HG03045 (cell line): ENCODE measurements at regions not wholly inside any gene's neighbourhood (a gene's known extent, or its start where the extent isn't known, plus 50 kb on each side); places are given as distances from the start of the nearest gene placed in this dataset.
"Not testable (repeated sequence)": the region's sequence is repeated elsewhere in the genome, so short reads cannot be mapped to it uniquely, and the experiment has no call there.

Source experiments
- ATAC-seq: cut with Tn5 transposase; IDR thresholded peaks from one replicate; pipeline ENCODE4 v1.9.1; 2021; ENCODE audit warnings: mild to moderate bottlenecking, moderate library complexity; ENCODE audit not compliant: unreplicated experiment

DNA sequence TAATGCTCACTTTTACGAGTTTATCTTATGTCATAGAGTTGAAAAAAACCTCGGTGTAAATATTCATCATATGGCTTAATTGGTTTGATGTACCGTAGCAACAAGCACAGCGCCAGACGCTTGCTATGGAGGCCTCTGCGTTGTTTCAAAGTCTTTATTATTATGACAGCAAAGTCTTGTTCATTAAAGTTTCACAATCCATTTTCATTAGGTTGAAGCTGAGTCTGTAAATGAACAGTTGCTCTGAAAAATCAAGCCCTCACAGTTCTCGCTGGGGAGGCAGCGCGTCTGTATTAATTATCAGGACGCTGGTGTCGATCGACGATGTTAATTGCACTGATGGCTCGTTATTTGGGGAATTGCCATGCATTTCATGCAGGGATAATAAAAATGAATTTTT lies 185.6 kb downstream of the INSC start:
- no peak for ATAC-seq

DNA sequence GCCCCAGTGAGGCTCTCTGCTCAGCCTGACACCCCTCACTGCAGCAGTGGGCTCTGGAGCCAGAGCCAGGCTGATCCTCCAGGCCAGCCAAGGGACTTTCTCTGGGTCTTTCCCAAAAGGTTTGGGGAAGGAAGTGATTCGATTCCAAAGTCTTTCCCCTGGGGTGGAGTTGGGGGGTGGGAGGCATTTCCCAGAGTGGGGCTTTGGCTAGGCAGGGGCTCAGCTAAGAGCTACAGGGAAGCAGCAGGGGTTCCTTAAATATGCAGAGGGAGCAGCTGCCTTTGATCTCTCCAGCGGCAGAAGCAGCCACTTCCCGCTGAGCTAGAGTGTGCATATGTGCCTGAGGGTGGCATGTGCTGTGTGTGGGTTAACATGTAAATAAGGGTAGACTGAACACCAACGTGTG lies 192.9 kb downstream of the INSC start:
- no peak for ATAC-seq

DNA sequence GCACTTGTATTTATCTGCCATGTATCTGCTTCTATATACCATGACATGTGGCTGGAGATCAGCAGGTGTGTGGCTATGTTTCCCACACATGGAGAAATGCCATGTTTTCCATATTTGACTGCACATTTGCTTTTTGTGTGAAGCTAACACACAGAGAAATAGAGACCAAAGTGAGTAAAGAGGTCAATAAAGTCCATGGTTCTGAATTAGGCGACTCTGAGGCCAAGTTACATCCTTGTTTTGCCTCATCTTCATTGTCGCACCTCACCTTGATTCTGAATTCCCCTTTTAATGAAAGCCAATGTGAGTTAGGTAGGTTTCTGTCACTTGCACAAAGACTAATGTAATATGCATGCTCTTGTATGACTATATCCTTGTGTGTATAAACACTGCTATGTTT lies 194.1 kb downstream of the INSC start:
- no peak for ATAC-seq

DNA sequence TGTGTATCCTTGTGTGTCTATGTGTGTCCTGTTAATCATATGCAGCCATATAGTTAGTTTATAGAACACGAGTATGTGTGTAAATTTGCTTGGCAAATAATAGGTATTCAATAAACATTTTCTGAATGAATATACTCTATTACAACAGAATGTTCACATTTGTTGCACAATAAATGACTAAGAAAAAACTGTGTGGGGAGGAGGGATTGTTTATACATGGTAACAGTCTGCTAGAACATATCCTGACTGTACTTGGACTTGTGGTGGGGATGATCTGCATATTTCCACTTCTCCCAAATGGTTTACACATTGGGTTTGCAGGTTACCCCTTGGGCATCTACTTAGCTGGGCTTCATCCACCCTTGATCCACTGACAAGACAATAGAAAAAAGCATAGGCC lies 194.6 kb downstream of the INSC start:
- ATAC-seq, result no peak

DNA sequence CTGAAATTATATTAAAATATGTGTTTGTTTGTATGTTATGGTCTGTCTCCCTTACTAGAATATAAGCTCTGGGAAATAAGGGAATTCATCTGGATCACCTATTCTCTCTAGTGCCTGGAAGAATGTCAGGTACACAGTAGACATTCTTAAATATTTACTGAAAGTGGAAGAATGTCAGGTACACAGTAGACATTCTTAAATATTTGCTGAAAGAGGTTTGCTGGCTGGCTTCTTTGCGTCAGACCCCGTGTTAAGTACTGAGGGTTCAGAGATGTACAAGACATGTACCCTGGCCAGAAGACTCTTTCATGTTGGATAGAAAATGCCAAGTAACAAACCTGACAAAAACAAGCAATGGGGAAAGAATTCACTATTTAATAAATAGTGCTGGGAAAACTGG lies 199.1 kb downstream of the INSC start:
- ATAC-seq, result no peak

DNA sequence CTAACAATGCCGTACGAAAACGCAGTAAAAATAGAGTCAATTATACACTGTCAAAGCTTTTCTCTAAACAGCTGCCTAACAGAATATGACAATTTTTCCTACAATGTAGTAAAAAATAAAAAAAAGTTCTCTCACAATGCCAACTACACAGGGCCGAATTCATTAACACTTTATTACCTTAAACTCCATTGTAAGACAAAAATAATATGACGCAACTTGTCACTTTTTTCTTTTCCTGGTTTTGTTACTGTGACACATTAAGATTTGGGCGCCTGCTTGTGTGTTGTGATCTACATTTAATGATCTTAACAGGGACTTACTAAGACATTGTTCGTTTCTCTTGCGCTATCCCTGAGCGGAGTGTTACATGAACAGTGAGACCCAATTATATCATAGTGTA lies 204.1 kb downstream of the INSC start:
- no peak for ATAC-seq

DNA sequence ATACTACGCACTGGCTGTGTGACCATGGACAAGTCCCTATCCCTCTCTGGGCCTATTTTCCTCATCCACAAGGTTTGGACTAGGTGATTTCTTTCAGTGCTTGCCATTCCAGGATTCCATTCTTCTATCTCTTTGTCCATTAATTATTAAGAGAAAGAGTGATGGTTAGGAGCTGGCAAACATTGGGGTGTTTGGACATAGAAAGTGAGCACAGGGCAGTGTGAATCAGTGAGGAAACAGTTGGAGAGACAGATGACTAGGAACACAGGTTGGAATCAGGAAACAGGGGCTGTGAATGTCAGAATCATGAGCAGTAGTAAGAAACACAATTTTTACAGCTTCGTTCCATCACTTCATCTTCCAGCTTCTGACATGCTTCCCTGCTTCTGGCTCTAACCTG lies 211.8 kb downstream of the INSC start:
- ATAC-seq, result no peak

DNA sequence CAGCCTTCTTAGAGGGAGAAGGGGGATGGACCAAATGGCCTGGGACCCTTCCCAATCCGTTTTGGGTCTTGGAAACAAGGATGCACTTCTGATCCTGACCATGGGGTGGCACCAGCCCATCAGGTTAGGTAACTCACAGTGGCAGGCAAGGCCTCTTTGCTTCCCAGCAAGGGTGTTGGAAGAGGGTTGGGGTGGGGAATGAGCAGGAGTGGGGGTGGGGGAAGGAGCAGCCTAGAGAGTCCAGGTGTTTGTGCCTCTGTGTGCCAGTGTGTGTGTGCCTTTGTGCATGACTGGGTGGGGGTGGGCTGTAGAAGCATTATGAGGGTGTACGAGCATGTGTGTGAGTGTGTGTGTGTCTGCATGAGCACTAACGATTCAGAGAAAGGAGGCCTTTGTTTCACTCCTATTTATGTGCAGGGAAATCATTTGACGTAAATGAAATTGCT lies 213.1 kb downstream of the INSC start:
- no peak for ATAC-seq

DNA sequence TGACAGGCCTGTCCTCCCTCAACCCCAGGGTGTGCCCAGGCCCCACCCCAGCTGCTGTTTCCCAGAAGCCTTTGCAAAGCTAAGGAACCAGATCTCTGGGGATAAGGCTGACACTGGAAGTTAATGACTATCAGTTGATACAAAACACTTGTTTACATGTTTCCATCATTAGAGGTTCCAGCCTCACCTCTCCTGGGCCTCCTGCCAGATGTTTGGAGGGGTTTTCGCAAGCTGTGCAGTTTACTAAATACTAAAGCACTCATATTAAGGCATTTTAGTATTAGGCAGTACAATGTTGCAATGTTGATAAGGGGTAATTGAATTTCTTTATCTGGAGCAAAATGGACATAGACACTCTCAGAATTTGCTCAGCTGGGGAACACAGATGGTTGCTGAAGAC lies 218.7 kb downstream of the INSC start:
- no peak for ATAC-seq

DNA sequence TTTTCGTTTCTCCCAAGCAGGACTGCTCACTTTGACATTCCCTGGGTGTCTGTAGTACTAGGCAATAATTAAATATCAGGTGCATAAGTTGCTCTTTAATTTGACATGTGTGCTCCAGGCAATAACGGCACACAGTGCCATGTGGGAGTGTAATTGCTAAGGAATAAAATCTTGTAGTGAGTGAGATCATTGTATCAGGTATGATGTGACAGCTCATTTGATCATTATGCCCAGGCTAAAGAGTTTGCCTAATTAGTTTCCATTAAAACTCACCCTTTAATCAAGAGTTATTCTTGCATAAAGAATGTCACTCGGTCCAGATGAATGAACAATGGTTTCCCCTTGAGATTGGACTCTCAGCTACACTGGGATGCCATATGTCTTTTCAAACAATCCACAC lies 220.0 kb downstream of the INSC start:
- ATAC-seq, result no peak

DNA sequence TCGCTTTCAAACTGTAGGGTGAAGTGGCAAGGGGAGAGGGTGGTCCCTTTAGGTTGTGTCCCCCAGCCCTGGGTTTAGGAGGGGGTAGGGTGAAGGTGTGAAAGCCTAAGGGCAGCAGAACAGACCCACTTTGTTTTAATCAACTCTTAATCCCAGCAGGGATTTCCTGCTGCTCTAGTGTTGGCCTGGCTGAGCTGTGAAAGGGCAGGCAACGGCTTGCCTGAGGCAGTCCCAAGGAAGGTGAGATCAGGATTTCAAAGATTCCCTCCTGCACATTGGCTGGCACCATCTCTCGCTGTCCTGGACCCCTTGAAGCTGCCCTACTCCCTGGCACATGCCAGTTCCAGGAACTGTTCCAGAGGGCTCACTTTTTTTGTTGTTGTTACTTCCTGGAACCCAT lies 221.3 kb downstream of the INSC start:
- ATAC-seq, result no peak

DNA sequence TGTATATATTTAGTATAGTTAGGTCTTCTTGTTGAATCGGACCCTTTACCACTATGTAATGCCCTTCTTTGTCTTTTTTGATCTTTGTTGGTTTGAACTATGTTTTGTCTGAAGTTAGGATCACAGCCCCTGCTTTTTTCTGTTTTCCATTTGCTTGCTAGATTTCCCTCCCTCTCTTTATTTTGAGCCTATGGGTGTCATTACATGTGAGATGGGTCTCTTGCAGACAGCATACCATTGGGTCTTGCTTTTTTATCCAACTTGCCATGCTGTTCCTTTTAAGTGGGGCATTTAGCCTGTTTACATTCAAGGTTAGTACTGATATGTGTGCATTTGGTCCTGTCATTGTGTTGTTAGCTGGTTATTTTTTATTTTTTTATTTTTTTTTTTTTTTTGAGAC lies 224.6 kb downstream of the INSC start:
- ATAC-seq, result no peak

DNA sequence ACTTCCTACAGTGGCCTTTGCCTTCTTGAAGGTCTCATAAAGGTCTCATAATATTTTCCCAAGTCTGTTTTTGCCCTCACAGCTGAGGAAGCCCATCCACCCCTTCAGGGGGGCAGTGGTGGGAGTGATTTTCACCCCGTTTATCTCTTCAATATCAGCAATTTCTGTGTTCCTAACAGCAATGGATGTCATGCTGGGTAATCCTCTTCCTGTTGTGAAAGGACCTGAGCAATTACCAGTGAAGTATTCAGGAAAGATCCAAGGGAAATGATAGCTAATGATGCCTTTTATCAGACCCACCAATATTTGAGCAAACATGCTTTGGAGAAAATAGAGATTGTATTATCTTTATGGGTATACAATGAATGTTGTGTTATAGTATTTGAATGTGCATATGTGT lies 226.9 kb downstream of the INSC start:
- ATAC-seq, result no peak

DNA sequence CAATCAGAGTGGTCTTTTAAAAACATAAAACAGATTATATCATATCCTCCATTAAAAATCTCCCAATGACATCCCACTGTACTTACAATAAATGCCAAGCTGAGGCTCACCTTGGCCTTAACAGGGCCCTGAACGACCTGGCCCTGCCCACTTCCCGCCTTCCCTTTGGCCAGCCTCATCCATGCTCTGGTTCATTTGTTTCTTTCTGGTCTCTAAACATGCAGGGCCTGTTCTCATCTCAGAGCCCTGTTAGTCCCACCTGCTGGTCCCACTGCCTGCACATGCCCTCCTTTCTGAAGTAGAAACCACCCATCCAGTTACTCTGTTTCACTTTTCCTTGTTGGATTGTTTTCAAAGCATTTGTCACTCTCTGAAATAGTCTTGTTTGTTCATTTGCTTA lies 227.4 kb downstream of the INSC start:
- no peak for ATAC-seq

DNA sequence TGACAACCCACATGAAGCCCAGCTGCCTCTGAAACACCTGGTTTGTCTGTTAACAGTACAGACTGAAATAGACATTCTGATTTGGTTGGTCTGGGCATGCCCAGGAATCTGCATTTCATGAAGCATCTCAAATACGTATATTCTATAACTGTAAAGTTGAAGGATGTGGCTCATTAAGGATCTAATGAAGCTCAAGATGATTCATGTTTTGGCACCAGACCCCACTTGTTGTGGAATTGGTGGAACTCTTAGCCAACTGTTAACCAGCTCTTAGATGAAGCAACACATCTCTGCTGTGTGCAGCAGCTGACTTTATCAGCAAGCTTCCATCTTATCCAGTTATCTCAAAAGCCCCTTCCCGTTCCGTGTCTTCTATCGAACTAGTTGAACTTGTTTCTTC lies 232.2 kb downstream of the INSC start:
- no peak for ATAC-seq

DNA sequence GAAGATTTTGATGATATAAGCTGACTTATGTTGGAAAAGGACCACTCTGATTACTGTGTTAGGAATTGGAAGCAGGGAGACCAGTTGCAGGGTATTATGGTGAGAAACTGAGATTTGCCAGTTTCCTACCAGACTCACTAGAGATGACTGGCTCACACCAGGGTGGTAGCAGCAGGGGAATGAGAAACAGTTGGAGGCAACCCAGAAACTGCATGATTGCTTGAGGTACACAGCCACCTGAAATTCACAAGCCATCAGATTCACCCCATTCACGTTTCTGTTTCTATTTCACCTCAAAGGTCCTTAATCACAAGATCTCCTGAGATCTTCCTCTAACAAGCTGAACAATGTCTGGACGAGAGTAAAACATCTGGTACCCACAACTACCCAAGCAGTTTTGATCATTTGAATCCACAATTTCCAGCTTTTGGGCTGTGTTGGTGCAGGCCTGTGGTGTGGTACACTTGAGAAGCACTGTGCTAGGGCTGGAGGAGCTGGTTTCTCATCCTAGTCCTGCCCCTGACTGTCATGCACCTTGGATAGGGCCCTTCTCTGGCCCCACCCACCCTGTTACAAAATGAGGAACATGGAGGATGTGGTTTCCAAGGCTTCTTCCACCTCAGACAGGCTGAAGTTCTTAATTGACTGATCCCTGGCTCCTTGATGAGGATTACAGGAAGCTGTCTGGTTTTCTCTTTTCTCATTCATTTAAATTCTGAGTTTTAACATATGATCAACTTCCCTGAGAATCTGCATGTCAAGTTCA lies 233.4 kb downstream of the INSC start:
- ATAC-seq, result no peak

DNA sequence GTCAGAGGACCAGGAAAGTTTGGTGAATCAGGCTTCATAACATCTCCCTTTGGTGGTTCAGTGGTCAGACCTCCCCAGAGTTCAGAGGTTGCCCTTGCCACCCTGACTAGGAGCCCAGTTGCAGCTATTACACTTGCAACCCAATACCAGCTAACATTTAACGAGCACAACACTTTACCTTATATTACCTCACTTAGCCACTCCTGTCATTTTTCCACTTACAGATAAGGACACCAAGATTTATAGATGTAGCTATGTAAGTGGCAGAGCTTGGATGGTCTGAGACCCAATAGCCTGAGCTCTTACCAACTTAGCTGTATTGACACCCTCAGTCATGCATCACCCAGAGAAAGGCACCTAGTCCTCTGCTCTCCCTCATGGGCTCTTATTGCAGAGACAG lies 234.7 kb downstream of the INSC start:
- ATAC-seq, result no peak

DNA sequence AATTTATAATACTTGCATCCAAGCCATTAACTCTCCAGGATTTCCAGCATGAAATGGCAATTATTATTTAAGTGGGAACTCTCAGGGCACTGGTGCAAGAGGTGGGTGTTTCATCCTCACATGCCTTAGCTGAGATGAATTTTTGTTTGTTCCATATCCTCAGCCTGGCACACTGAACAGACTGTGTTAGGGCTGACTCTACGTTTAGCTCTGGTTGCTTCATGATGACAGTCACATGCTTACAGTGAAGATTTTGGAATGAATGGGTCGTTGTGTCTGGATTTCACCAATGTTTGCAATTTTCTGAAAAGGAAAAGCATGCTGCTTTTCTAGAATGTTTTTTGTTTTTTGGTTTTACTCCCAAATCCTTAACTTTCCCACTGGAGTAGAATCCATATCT lies 246.6 kb downstream of the INSC start:
- no peak for ATAC-seq

DNA sequence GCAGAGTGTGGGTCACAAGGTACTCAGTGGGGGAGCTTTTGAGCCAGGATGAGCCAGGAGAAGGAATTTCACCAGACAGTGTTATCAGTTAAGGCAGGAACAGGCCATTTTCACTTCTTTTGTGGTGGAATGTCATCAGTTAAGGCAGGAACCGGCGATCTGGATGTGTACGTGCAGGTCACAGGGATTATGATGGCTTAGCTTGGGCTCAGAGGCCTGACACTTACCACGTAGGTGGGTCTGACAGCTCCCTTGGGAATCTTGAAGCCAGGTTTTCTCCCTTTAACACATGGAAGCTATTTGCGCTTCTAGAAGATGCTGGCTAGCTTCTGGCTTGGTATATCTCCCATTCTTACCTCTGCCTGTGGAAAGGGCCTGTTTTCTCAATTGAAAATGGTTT lies 250.6 kb downstream of the INSC start:
- ATAC-seq, result not testable (repeated sequence)

DNA sequence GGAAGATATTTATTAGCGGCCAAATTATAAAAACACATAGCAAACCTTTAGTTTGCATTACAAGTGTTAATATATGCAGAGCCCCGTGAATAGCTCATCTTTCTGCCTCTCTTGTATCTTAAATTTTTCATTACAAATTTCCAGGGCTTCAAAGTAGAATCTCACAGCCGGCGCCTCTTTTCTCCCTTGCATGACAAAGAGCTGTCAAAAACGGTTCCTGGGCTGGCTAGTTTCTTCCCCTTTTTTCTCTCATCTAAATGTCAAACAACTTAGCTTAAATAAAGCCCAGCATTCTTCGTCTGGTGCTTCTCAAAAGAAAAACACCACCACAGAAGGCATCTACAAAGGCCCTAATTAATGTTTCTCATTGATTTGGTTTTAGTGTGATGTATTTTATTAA lies 253.0 kb downstream of the INSC start:
- ATAC-seq, result no peak

DNA sequence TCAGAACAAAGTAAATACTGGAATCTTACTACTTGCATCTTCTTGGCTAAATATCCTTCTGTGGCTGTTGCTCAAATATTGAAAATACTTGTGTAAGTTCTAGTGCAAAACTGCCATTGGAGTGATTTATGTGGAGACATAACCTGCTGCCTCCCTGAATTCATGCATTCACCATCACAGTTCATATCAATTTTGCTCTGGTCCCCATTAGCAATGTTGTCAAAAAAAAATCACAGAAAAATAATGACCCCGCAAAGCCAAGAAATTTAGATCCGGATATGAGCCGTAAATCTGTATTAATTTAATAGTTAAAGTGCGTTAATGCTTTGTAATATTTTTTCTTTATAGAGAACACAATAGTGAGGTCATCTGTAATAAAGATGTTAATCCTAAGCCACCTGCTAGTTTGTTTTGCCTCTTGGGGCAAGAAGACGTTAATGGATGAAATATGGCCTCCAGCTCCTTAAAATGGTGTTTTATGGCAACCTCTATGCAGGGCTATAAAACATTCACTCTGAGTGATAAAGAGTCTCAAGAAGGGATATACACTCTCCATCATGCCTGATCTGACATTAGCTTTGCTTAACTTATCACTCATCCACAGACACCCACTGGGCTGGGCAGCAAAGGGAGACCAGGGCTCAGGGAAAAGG lies 255.9 kb downstream of the INSC start:
- ATAC-seq, result no peak

DNA sequence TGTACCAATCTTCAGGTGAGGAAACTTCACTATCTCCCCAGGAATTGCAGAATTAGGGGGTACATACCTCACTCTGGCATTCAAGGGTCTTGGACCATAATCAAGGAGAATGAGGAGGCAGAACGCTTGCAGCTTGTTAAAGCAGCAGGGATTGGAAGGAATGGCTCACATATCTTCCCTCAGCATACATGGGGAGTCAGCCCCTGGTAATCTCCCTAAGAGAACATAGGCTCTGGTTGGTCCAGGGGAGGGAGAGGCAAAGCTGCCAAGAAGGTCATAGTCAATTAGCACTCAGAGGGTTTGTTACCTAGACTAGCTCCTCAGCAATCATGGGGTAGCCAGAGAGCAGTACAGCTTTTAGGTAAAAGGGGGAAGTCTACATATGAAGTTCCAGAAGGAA lies 256.8 kb downstream of the INSC start:
- no peak for ATAC-seq

DNA sequence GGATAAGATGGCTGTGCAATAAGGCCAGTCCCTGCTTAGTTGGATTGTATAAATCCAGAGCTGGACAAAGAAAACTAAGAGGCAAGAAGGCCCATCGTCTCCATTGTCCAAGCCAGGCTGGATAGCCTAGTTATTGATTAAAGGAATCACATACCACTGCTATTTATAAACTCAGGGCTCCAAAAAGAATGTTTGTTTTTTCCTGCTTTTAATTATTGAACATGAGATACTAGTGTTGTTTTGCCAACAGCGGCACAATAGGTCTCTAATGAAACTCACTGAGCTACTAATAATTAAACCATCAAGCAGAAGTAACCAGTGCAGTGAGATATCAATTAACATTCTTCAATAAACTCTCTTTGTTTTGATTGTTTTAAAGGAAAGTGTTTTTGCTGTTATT lies 259.7 kb downstream of the INSC start:
- no peak for ATAC-seq
